GM23248 (cell line): ENCODE measurements at regions not wholly inside any gene's neighbourhood (a gene's known extent, or its start where the extent isn't known, plus 50 kb on each side); places are given as distances from the start of the nearest gene placed in this dataset.
A peak's percentile ranks its signal among the peaks of the same experiment; 100 is the strongest.

ENCODE experiments used
- DNase-seq: peaks from one replicate; pipeline ENCODE4 v3.0.0-alpha.2; 2015
- H2AFZ ChIP-seq: fragments of 200-600 bp; sonication (generic); 2 replicates; pipeline ENCODE4 v1.6.1; 2016; ENCODE audit warnings: antibody characterized with exemption
- H3F3A ChIP-seq: fragments of 200-600 bp; sonication (generic); 2 replicates; pipeline ENCODE4 v1.6.1; 2016; ENCODE audit warnings: mild to moderate bottlenecking, antibody characterized with exemption, mixed run types; ENCODE audit not compliant: insufficient read depth
- H3K27ac ChIP-seq: fragments of 200-600 bp; sonication (generic); 2 replicates; pipeline ENCODE4 v1.5.1; 2016; ENCODE audit warnings: mild to moderate bottlenecking
- H3K27me3 ChIP-seq: fragments of 200-600 bp; sonication (generic); replicated peaks from 2 replicates; pipeline ENCODE4 v1.6.1; 2016; ENCODE audit warnings: mild to moderate bottlenecking; ENCODE audit not compliant: insufficient read depth
- H3K36me3 ChIP-seq: fragments of 200-600 bp; sonication (generic); 2 replicates; pipeline ENCODE4 v1.6.1; 2016; ENCODE audit warnings: low read depth, mild to moderate bottlenecking
- H3K4me1 ChIP-seq: fragments of 200-600 bp; sonication (generic); 2 replicates; pipeline ENCODE4 v1.6.1; 2016; ENCODE audit warnings: mild to moderate bottlenecking; ENCODE audit not compliant: insufficient read depth
- H3K4me2 ChIP-seq: fragments of 200-600 bp; sonication (generic); one replicate; pipeline ENCODE4 v1.6.1; 2016; ENCODE audit warnings: mild to moderate bottlenecking; ENCODE audit not compliant: unreplicated experiment
- H3K4me3 ChIP-seq: fragments of 200-600 bp; sonication (generic); 2 replicates; pipeline ENCODE4 v1.5.1; 2016; ENCODE audit warnings: mild to moderate bottlenecking
- H3K79me2 ChIP-seq: fragments of 200-600 bp; sonication (generic); 2 replicates; pipeline ENCODE4 v1.6.1; 2016; ENCODE audit warnings: mild to moderate bottlenecking; ENCODE audit not compliant: insufficient read depth
- H3K9ac ChIP-seq: fragments of 200-600 bp; sonication (generic); 2 replicates; pipeline ENCODE4 v1.6.1; 2016; ENCODE audit warnings: mild to moderate bottlenecking
- H3K9me2 ChIP-seq: fragments of 200-600 bp; sonication (generic); 2 replicates; pipeline ENCODE4 v1.6.1; 2016; ENCODE audit warnings: mixed run types, mild to moderate bottlenecking, moderate library complexity; ENCODE audit not compliant: insufficient read depth
- H3K9me3 ChIP-seq: fragments of 200-600 bp; sonication (generic); one replicate; pipeline ENCODE4 v1.6.1; 2017; ENCODE audit warnings: low read depth
- H4K20me1 ChIP-seq: fragments of 200-600 bp; sonication (generic); 2 replicates; pipeline ENCODE4 v1.6.0; 2016; ENCODE audit not compliant: insufficient read depth
- EZH2 ChIP-seq: fragments of 200-600 bp; sonication (generic); IDR thresholded peaks from 2 replicates; pipeline ENCODE4 v1.6.1; 2018; ENCODE audit warnings: antibody characterized with exemption, mild to moderate bottlenecking; ENCODE audit not compliant: insufficient read depth, poor library complexity, severe bottlenecking
- EZH2phosphoT487 ChIP-seq: fragments of 200-600 bp; sonication (generic); IDR thresholded peaks from 2 replicates; pipeline ENCODE4 v1.6.1; 2018; ENCODE audit warnings: antibody characterized with exemption, moderate library complexity, mild to moderate bottlenecking, low read depth; ENCODE audit not compliant: insufficient read depth
- WGBS, 2 experiments: methylation state at CpG; one replicate each; pipeline ENCODE4 v1.1.6; 2015 to 2017; ENCODE audit warnings: low lambda C conversion rate in 2 of 2, low coverage in 1 of 2; ENCODE audit errors: missing lambda C conversion rate in 2 of 2; 5-methylcytosine and 5-hydroxymethylcytosine counted together
- in situ Hi-C: fragments of 300-500 bp; cut with MboI; formaldehyde crosslinking; loops from 2 replicates; pipeline ENCODE4 v1.15.0; 2020

DNA sequence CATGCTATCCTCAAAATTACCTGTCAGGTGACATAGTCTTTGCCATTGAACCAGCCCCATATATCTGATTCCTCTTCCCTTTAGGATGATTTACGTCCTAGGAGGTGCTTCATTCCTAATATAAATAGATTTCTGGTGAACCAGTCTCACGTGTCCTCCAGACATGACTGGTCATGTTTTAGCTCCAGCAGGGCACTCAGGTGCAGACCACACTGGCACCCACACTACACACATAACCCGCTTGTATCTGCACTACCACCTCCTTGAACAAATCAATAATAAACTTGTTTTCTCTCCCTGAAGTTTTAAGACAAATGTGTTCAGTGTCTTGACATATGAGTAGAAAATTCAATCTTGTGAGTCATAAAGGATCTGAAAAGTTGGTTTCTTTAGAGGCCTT, 155.5 kb downstream of the GOLIM4 start:
- H3K4me3 ChIP-seq = no peak overlapping the region
- no peak for TF ChIP-seq EZH2
- TF ChIP-seq EZH2phosphoT487 = no peak
- H3K9me2 ChIP-seq = no peaks in the 10 kb centered on the region
- H3K79me2 ChIP-seq = no peaks in the 10 kb centered on the region
- H3K36me3 ChIP-seq = no peaks in the 10 kb centered on the region
- no peak overlapping the region for H3K27ac ChIP-seq
- H3K27me3 ChIP-seq = peaks cover 46% of the 10 kb centered on the region
- peaks cover 20% of the 10 kb centered on the region; the same call in 1 of the 2 replicates for H3F3A ChIP-seq
- H3K9me3 ChIP-seq = no peaks in the 10 kb centered on the region
- no peak overlapping the region for H3K4me2 ChIP-seq
- 88 to 96% methylated on average over 3 of the region's 3 CpGs for WGBS, 2 experiments
- DNase-seq = peak; percentile 8
- H3K4me1 ChIP-seq = peaks cover 21% of the 10 kb centered on the region
- H4K20me1 ChIP-seq = no peaks in the 10 kb centered on the region
- in situ Hi-C loops = no loop called here
- no peak overlapping the region for H2AFZ ChIP-seq
- no peak overlapping the region for H3K9ac ChIP-seq

DNA sequence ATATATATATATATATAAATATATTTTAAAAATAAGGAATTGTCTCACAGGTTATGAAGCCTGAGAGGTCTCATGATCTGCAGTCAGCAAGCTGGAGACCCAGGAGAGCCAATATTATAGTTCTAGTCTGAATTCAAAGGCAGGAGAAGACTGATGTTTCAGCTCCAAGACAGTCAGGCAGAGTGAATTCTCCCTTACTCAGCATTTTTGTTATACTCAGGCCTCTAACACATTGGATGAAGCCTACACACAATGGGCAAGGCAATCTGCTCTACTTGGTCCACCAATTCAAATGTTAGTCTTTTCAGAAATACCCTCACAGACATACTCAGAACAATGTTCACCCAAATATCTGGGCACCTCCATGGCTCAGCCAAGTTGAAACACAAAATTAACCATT, 157.2 kb downstream of the GOLIM4 start:
- Histone ChIP-seq H3K9ac (no peak overlapping the region), H3K9me3 (no peaks in the 10 kb centered on the region), H3K79me2 (no peaks in the 10 kb centered on the region), H3K27me3 (peaks cover 36% of the 10 kb centered on the region), H3K4me3 (no peak overlapping the region), H3K36me3 (no peaks in the 10 kb centered on the region), H3K9me2 (no peaks in the 10 kb centered on the region), H2AFZ (no peak overlapping the region), H3K27ac (no peak overlapping the region), H4K20me1 (no peaks in the 10 kb centered on the region), H3F3A (peaks cover 20% of the 10 kb centered on the region; the same call in 1 of the 2 replicates), H3K4me2 (no peak overlapping the region), H3K4me1 (peaks cover 21% of the 10 kb centered on the region)
- DNase-seq = no peak
- TF ChIP-seq EZH2phosphoT487 = no peak
- TF ChIP-seq EZH2 = no peak
- in situ Hi-C loops = loop anchor here (10.0 kb wide), 1 partner anchor 96 kb away; no protein-coding TSS in a partner anchor

DNA sequence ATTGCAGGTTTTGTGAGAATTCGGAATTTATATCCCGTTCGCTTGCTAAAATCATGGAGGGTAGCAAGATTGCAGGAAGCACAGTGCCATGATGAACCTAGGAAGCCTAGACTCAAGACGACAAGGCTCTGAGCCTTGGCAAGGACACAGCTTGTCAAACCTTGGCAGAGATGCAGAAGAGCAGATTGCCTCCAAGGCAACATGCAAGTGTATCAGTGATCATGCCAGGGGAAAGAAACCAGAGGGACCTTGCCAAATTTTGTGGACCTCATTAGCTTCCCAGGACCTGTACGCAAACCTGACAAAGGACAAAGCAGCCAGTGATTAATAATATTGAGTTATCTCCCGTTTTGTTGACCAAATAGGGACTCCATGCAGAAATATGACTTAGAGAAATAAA, 159.7 kb downstream of the GOLIM4 start:
- Histone ChIP-seq H3K4me1 (peaks cover 9% of the 10 kb centered on the region), H3K9me2 (no peaks in the 10 kb centered on the region), H3K4me3 (no peak overlapping the region), H3K9me3 (no peaks in the 10 kb centered on the region), H3K4me2 (no peak overlapping the region), H3F3A (peaks cover 7% of the 10 kb centered on the region; the same call in 1 of the 2 replicates), H4K20me1 (no peaks in the 10 kb centered on the region), H3K79me2 (no peaks in the 10 kb centered on the region), H2AFZ (no peak overlapping the region), H3K27ac (no peak overlapping the region), H3K36me3 (no peaks in the 10 kb centered on the region), H3K27me3 (peaks cover 26% of the 10 kb centered on the region), H3K9ac (no peak overlapping the region)
- DNase-seq = no peak
- in situ Hi-C loops = loop anchor here (10.0 kb wide), 1 partner anchor 99 kb away; no protein-coding TSS in a partner anchor
- 48 to 59% methylated on average over 6 of the region's 6 CpGs for WGBS, 2 experiments
- TF ChIP-seq EZH2 = no peak
- TF ChIP-seq EZH2phosphoT487 = no peak

DNA sequence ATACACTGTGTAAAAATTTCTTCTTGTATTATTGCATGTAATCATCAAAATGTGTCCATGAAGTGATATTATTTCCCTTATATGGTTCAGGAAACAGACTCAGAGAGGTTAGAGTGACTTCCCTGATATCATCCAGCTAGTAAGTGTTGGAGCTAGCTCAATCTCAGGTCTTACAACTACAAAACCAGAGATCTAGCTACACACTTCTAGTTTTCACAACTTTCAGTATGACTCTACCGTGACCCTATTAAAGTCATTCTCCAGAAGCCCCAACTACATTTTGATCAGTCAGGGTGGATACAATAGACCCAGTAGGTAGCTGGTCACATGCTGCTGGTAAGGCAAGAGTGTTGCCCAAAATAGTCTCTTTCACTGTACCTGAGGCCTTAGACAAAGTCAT, 165.3 kb downstream of the GOLIM4 start:
- no peaks in the 10 kb centered on the region for H3K9me3 ChIP-seq
- H3K4me3 ChIP-seq = no peak overlapping the region
- no peaks in the 10 kb centered on the region for H3K9me2 ChIP-seq
- no peaks in the 10 kb centered on the region for H4K20me1 ChIP-seq
- DNase-seq = no peak
- H2AFZ ChIP-seq = no peak overlapping the region
- TF ChIP-seq EZH2 = no peak
- TF ChIP-seq EZH2phosphoT487 = no peak
- 16 to 22% methylated on average over 1 of the region's 1 CpG for WGBS, 2 experiments
- no peak overlapping the region for H3K27ac ChIP-seq
- no peaks in the 10 kb centered on the region for H3K36me3 ChIP-seq
- no peak overlapping the region for H3K4me2 ChIP-seq
- no peaks in the 10 kb centered on the region for H3K4me1 ChIP-seq
- peaks cover 19% of the 10 kb centered on the region for H3K27me3 ChIP-seq
- H3K9ac ChIP-seq = no peak overlapping the region
- H3F3A ChIP-seq = no peaks in the 10 kb centered on the region
- in situ Hi-C loops = loop anchor here (10.0 kb wide), 1 partner anchor 104 kb away; no protein-coding TSS in a partner anchor
- H3K79me2 ChIP-seq = no peaks in the 10 kb centered on the region

DNA sequence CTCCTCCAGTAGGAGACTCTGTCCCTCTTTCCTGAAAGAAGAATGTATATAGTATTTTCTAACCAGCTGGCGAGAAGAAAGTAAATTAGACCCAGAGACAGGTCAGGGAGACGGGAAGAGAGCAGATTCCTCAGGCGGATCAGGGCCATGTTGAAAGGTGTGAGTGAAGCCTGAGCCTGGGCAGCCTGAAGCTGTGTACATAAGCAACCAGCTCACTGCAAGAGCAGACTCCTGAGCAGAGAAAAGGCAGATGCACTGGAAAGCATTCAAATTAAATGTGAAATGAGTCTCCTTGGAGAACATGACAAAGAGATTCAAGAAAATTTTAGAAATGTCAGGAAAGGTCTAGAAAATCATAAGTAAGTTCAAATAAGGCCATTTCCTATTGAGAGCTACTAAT, 165.8 kb downstream of the GOLIM4 start:
- 75 to 92% methylated on average over 3 of the region's 3 CpGs for WGBS, 2 experiments
- Histone ChIP-seq H4K20me1 (no peaks in the 10 kb centered on the region), H3K4me3 (no peak overlapping the region), H3K36me3 (no peaks in the 10 kb centered on the region), H3K27ac (no peak overlapping the region), H3K79me2 (no peaks in the 10 kb centered on the region), H3K4me1 (no peaks in the 10 kb centered on the region), H2AFZ (no peak overlapping the region), H3K9me2 (no peaks in the 10 kb centered on the region), H3K27me3 (peaks cover 17% of the 10 kb centered on the region), H3F3A (no peaks in the 10 kb centered on the region), H3K4me2 (no peak overlapping the region), H3K9me3 (no peaks in the 10 kb centered on the region), H3K9ac (no peak overlapping the region)
- TF ChIP-seq EZH2 = no peak
- TF ChIP-seq EZH2phosphoT487 = no peak
- in situ Hi-C loops = loop anchor here (10.0 kb wide), 1 partner anchor 105 kb away; no protein-coding TSS in a partner anchor
- no peak for DNase-seq
